ENCODE measurements at regions not wholly inside any gene's neighbourhood (a gene's known extent, or its start where the extent isn't known, plus 50 kb on each side); places are given as distances from the start of the nearest gene placed in this dataset.

DNA sequence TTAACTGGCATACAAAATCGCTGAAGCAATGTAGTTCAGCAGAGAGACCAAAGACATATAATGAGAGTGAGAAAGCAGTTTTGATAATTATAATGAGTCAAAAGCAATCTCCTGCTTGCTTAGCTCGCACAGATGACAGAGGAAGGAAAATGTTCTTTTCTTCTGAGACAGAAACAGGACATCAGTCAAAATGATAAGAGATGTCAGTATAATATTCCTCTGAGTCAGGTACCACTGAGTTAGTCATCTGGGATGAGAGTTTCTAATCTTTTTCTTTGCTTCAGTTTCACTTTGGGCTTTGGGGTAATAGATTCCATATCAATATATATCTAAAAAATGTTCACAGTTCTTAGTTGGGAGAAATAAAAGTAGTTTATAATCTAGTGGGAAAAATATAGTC, 387.2 kb downstream of the PCDH7 start:
- Mint-ChIP-seq H3K4me3 (no peak overlapping the region), H3K27ac (no peak overlapping the region), H3K36me3 (no peaks in the 10 kb centered on the region), H3K9me3 (peaks cover 0 to 21% (median 12%) of the 10 kb centered on the region in 3 donors), H3K27me3 (no peaks in the 10 kb centered on the region), H3K4me1 (no peaks in the 10 kb centered on the region)
- POLR2A ChIA-PET: no interaction called here
- H3K4me3 ChIP-seq (ENCODE audit: control insufficient read depth in 1 of 2, extremely low read depth in 1 of 2, low read length in 1 of 2): no peak overlapping the region
- H3K27ac ChIP-seq (ENCODE audit: low read length): no peak overlapping the region
- DNase-seq (no peak), ATAC-seq (replicated peaks in 1 of 4) (no peak)
- H3K4me1 ChIP-seq (ENCODE audit: control insufficient read depth in 1 of 2, extremely low read depth in 1 of 2, insufficient read depth in 2 of 2, low read length in 2 of 2): no peaks in the 10 kb centered on the region
- no peaks in the 10 kb centered on the region for H3K36me3 ChIP-seq (ENCODE audit: control insufficient read depth in 2 of 2, extremely low read depth in 1 of 2, insufficient read depth in 1 of 2, low read length in 1 of 2)
- CTCF ChIA-PET: no interaction called here
- no CpG with 5 or more reads among the region's 2 CpGs for WGBS (ENCODE audit: insufficient coverage)
- no peaks in the 10 kb centered on the region for H3K27me3 ChIP-seq (replicated peaks in 1 of 2; ENCODE audit: control insufficient read depth in 2 of 2, extremely low read depth in 1 of 2, insufficient read depth in 2 of 2, low read length in 1 of 2)
- H3K9me3 ChIP-seq: no peaks in the 10 kb centered on the region

DNA sequence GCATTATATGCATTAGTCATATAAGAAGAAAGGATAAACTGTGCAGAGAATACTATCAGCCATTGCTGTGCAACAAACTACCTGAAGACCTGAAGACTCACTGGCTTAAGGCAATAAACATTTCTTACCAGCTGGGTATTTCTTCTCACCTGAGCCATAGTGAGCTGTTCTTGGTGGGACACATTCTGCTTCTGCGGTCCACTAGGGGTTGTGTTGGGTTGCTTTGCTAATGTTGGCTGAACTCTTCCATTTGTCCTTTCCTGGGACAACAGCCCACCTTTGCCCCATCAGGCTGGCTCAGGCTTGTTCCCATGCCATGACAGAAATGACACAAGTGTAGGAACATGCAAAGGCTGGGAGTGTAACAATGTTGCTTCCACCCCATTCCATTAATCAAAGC, 388.6 kb downstream of the PCDH7 start:
- H3K4me3 Mint-ChIP-seq: no peak overlapping the region
- POLR2A ChIA-PET: no interaction called here

DNA sequence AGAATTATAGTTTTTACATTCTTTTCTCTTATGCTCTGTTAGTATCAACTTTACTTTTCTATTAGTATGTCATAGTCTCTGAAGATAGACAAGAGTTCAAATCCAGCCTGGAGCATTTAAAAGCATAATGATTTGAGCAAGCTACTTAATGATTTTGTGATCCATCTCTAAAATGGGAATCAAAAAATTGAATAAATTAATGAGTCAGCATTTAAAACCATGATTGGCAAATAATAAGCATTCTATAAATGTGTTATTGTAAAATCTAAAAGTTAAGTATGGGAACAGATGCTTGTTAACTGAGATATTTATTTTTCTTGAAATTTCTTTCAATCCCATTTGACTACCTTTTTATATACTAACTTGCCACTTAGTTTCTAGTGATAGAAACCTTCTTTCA, 391.6 kb downstream of the PCDH7 start:
- DNase-seq (no peak), ATAC-seq (replicated peaks in 1 of 4) (no peak)
- H3K27ac ChIP-seq (ENCODE audit: low read length): no peak overlapping the region
- H3K27me3 ChIP-seq (replicated peaks in 1 of 2; ENCODE audit: control insufficient read depth in 2 of 2, extremely low read depth in 1 of 2, insufficient read depth in 2 of 2, low read length in 1 of 2): no peaks in the 10 kb centered on the region
- no peaks in the 10 kb centered on the region for H3K4me1 Mint-ChIP-seq
- ChIA-PET POLR2A (no interaction called here), CTCF (no interaction called here)
- H3K4me1 ChIP-seq (ENCODE audit: control insufficient read depth in 1 of 2, extremely low read depth in 1 of 2, insufficient read depth in 2 of 2, low read length in 2 of 2): no peaks in the 10 kb centered on the region
- H3K36me3 ChIP-seq (ENCODE audit: control insufficient read depth in 2 of 2, extremely low read depth in 1 of 2, insufficient read depth in 1 of 2, low read length in 1 of 2): no peaks in the 10 kb centered on the region
- no peaks in the 10 kb centered on the region for H3K36me3 Mint-ChIP-seq
- H3K9me3 Mint-ChIP-seq: peaks cover 0 to 7% (median 2%) of the 10 kb centered on the region in 3 donors
- no peaks in the 10 kb centered on the region for H3K27me3 Mint-ChIP-seq
- no peak overlapping the region for H3K4me3 Mint-ChIP-seq
- no peaks in the 10 kb centered on the region for H3K9me3 ChIP-seq
- no peak overlapping the region for H3K27ac Mint-ChIP-seq
- no peak overlapping the region for H3K4me3 ChIP-seq (ENCODE audit: control insufficient read depth in 1 of 2, extremely low read depth in 1 of 2, low read length in 1 of 2)

More for the DNA sequence above, 388.6 kb downstream of the PCDH7 start:
- Mint-ChIP-seq H3K27me3 (no peaks in the 10 kb centered on the region), H3K27ac (no peak overlapping the region), H3K9me3 (peaks cover 0 to 17% (median 10%) of the 10 kb centered on the region in 3 donors), H3K4me1 (no peaks in the 10 kb centered on the region), H3K36me3 (no peaks in the 10 kb centered on the region)
- ATAC-seq (replicated peaks in 1 of 4) (no peak), DNase-seq (no peak)
- no peaks in the 10 kb centered on the region for H3K9me3 ChIP-seq
- H3K27ac ChIP-seq (ENCODE audit: low read length): no peak overlapping the region
- H3K4me1 ChIP-seq (ENCODE audit: control insufficient read depth in 1 of 2, extremely low read depth in 1 of 2, insufficient read depth in 2 of 2, low read length in 2 of 2): no peaks in the 10 kb centered on the region
- H3K36me3 ChIP-seq (ENCODE audit: control insufficient read depth in 2 of 2, extremely low read depth in 1 of 2, insufficient read depth in 1 of 2, low read length in 1 of 2): no peaks in the 10 kb centered on the region
- no peaks in the 10 kb centered on the region for H3K27me3 ChIP-seq (replicated peaks in 1 of 2; ENCODE audit: control insufficient read depth in 2 of 2, extremely low read depth in 1 of 2, insufficient read depth in 2 of 2, low read length in 1 of 2)
- CTCF ChIA-PET: no interaction called here
- no peak overlapping the region for H3K4me3 ChIP-seq (ENCODE audit: control insufficient read depth in 1 of 2, extremely low read depth in 1 of 2, low read length in 1 of 2)
- WGBS (ENCODE audit: insufficient coverage): 100% methylated on average over 1 of the region's 1 CpG

DNA sequence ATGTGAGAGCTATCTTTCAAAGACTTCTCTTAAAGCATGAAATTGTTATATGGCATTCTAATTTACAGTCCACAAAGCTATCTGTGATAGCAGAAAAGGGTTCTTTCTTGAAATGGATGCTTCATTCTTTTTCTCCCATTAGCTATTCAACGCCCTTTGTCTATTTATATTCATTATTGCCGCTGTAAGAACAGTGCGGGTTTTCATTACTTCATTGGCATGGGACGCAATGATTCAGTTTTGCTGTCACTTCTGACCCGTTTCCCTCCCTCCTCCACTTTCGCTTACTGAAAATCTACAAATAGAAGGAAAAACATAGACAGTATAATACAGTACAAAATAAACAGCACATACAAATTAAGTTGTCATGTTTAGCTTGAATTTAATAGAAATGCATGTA, 394.6 kb downstream of the PCDH7 start:
- ATAC-seq (replicated peaks in 1 of 4): no peak
- no peaks in the 10 kb centered on the region for H3K4me1 Mint-ChIP-seq
- H3K27ac Mint-ChIP-seq: no peak overlapping the region
- Histone ChIP-seq H3K4me1 (ENCODE audit: control insufficient read depth in 1 of 2, extremely low read depth in 1 of 2, insufficient read depth in 2 of 2, low read length in 2 of 2) (no peaks in the 10 kb centered on the region), H3K36me3 (ENCODE audit: control insufficient read depth in 2 of 2, extremely low read depth in 1 of 2, insufficient read depth in 1 of 2, low read length in 1 of 2) (no peaks in the 10 kb centered on the region), H3K27ac (ENCODE audit: low read length) (no peak overlapping the region), H3K9me3 (no peaks in the 10 kb centered on the region), H3K27me3 (replicated peaks in 1 of 2; ENCODE audit: control insufficient read depth in 2 of 2, extremely low read depth in 1 of 2, insufficient read depth in 2 of 2, low read length in 1 of 2) (no peaks in the 10 kb centered on the region), H3K4me3 (ENCODE audit: control insufficient read depth in 1 of 2, extremely low read depth in 1 of 2, low read length in 1 of 2) (no peak overlapping the region)
- DNase-seq: no peak
- POLR2A ChIA-PET: interaction anchor here in 1 of 2 donors (0.6 kb wide), 1 partner anchor 144 kb away, joined by 3 read pairs; no protein-coding TSS in a partner anchor
- peaks cover 0 to 7% (median 0%) of the 10 kb centered on the region in 3 donors for H3K9me3 Mint-ChIP-seq
- CTCF ChIA-PET: no interaction called here
- no peaks in the 10 kb centered on the region for H3K27me3 Mint-ChIP-seq
- no peaks in the 10 kb centered on the region for H3K36me3 Mint-ChIP-seq
- 100% methylated on average over 3 of the region's 6 CpGs for WGBS (ENCODE audit: insufficient coverage)
- H3K4me3 Mint-ChIP-seq: no peak overlapping the region

DNA sequence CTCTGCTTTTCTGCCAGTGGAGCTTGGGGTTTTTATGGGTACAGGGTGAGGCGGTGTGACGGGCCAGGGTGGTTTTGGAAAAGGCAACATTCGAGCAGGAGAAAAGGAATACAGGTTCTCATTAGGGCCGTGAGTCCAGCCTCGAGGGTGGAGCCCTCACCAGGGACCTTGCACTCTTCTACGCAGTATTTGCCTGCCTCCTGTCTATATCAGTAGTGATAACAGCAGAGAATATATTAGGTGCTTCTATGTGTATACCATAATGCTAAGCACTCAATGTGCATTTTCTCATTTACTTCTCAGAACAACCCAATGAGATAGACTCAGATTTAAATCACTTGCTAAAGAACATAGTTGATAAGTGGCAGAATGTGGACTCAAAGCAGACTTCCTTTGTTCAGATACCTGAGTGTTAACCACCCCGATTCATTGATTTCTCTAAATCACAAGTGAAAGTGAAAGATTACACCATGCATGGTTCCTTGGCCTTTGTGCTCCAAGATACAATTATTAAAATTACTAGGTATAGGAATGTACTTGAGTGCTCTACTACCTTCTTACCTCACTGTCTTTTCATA, 403.9 kb downstream of the PCDH7 start:
- no peaks in the 10 kb centered on the region for H3K4me1 Mint-ChIP-seq
- Histone ChIP-seq H3K9me3 (no peaks in the 10 kb centered on the region), H3K36me3 (ENCODE audit: control insufficient read depth in 2 of 2, extremely low read depth in 1 of 2, insufficient read depth in 1 of 2, low read length in 1 of 2) (no peaks in the 10 kb centered on the region), H3K27me3 (replicated peaks in 1 of 2; ENCODE audit: control insufficient read depth in 2 of 2, extremely low read depth in 1 of 2, insufficient read depth in 2 of 2, low read length in 1 of 2) (no peaks in the 10 kb centered on the region), H3K27ac (ENCODE audit: low read length) (no peak overlapping the region), H3K4me1 (ENCODE audit: control insufficient read depth in 1 of 2, extremely low read depth in 1 of 2, insufficient read depth in 2 of 2, low read length in 2 of 2) (no peaks in the 10 kb centered on the region), H3K4me3 (ENCODE audit: control insufficient read depth in 1 of 2, extremely low read depth in 1 of 2, low read length in 1 of 2) (no peak overlapping the region)
- peaks cover 2 to 11% (median 6%) of the 10 kb centered on the region in 3 donors for H3K9me3 Mint-ChIP-seq
- H3K27ac Mint-ChIP-seq: no peak overlapping the region
- H3K4me3 Mint-ChIP-seq: no peak overlapping the region
- no peaks in the 10 kb centered on the region for H3K27me3 Mint-ChIP-seq
- ChIA-PET POLR2A (no interaction called here), CTCF (no interaction called here)
- no peaks in the 10 kb centered on the region for H3K36me3 Mint-ChIP-seq
- no peak for DNase-seq
- WGBS (ENCODE audit: insufficient coverage): 58% methylated on average over 3 of the region's 7 CpGs
- no peak for ATAC-seq (replicated peaks in 1 of 4)

DNA sequence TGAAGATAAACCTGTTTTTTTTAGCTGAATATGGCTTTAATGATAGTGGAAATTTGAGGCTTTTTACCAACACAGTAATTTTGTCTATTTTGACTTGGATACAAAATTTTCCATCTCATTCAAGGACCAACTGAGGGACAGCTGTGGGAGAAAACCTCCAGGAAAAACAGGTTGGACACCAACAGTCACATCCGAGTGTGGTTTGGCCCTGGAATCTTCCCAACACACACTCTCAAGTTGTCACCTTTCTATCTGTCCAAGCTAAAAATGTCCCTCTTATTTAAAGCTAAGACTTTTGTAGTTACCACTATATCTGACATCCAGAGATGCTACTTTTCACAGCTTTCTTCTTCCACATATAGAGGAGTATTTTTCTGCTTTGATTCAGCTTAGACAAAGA, 404.9 kb downstream of the PCDH7 start:
- Histone ChIP-seq H3K27me3 (replicated peaks in 1 of 2; ENCODE audit: control insufficient read depth in 2 of 2, extremely low read depth in 1 of 2, insufficient read depth in 2 of 2, low read length in 1 of 2) (no peaks in the 10 kb centered on the region), H3K36me3 (ENCODE audit: control insufficient read depth in 2 of 2, extremely low read depth in 1 of 2, insufficient read depth in 1 of 2, low read length in 1 of 2) (no peaks in the 10 kb centered on the region), H3K4me3 (ENCODE audit: control insufficient read depth in 1 of 2, extremely low read depth in 1 of 2, low read length in 1 of 2) (no peak overlapping the region), H3K9me3 (no peaks in the 10 kb centered on the region), H3K27ac (ENCODE audit: low read length) (no peak overlapping the region), H3K4me1 (ENCODE audit: control insufficient read depth in 1 of 2, extremely low read depth in 1 of 2, insufficient read depth in 2 of 2, low read length in 2 of 2) (no peaks in the 10 kb centered on the region)
- ChIA-PET POLR2A (no interaction called here), CTCF (no interaction called here)
- H3K4me3 Mint-ChIP-seq: no peak overlapping the region
- no peaks in the 10 kb centered on the region for H3K36me3 Mint-ChIP-seq
- no peaks in the 10 kb centered on the region for H3K4me1 Mint-ChIP-seq
- H3K9me3 Mint-ChIP-seq: peaks cover 4 to 10% (median 9%) of the 10 kb centered on the region in 3 donors
- WGBS (ENCODE audit: insufficient coverage): 80% methylated on average over 1 of the region's 1 CpG
- no peak for DNase-seq
- H3K27me3 Mint-ChIP-seq: no peaks in the 10 kb centered on the region
- no peak for ATAC-seq (replicated peaks in 1 of 4)
- H3K27ac Mint-ChIP-seq: no peak overlapping the region

DNA sequence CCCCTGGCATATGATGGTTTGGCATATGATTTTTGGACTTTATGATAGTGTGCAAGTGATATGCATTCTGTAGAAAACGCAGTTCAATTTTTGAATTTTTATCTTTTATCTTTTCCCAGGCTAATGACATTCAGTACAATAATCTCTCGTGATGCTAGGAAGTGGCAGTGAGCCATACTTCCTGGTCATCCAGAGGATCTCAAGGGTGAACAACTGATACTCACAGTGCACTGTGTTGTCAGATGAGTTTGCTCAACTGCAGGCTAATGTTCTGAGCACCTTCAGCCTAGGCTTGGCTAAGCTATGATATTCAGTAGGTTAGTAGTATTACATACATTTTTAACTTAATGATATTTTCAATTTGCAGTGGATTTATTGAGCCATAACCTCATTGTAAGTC, 405.3 kb downstream of the PCDH7 start:
- ChIA-PET CTCF (no interaction called here), POLR2A (no interaction called here)
- Histone ChIP-seq H3K9me3 (no peaks in the 10 kb centered on the region), H3K27ac (ENCODE audit: low read length) (no peak overlapping the region), H3K4me1 (ENCODE audit: control insufficient read depth in 1 of 2, extremely low read depth in 1 of 2, insufficient read depth in 2 of 2, low read length in 2 of 2) (no peaks in the 10 kb centered on the region), H3K4me3 (ENCODE audit: control insufficient read depth in 1 of 2, extremely low read depth in 1 of 2, low read length in 1 of 2) (no peak overlapping the region), H3K27me3 (replicated peaks in 1 of 2; ENCODE audit: control insufficient read depth in 2 of 2, extremely low read depth in 1 of 2, insufficient read depth in 2 of 2, low read length in 1 of 2) (no peaks in the 10 kb centered on the region), H3K36me3 (ENCODE audit: control insufficient read depth in 2 of 2, extremely low read depth in 1 of 2, insufficient read depth in 1 of 2, low read length in 1 of 2) (no peaks in the 10 kb centered on the region)
- H3K4me1 Mint-ChIP-seq: no peaks in the 10 kb centered on the region
- peaks cover 4 to 9% (median 6%) of the 10 kb centered on the region in 3 donors for H3K9me3 Mint-ChIP-seq
- H3K27me3 Mint-ChIP-seq: no peaks in the 10 kb centered on the region
- WGBS (ENCODE audit: insufficient coverage): 75% methylated on average over 2 of the region's 2 CpGs
- ATAC-seq (replicated peaks in 1 of 4): no peak
- no peaks in the 10 kb centered on the region for H3K36me3 Mint-ChIP-seq
- no peak for DNase-seq
- no peak overlapping the region for H3K27ac Mint-ChIP-seq
- no peak overlapping the region for H3K4me3 Mint-ChIP-seq
